Natural killer cell treated with Interleukin-12 subunit alpha and Interleukin-12 subunit beta and Interleukin-15 and Interleukin-18, amount 100 ng/mL, for 72 hours (primary cell): ENCODE measurements at regions not wholly inside any gene's neighbourhood (a gene's known extent, or its start where the extent isn't known, plus 50 kb on each side); places are given as distances from the start of the nearest gene placed in this dataset.
A peak's percentile ranks its signal among the peaks of the same experiment; 100 is the strongest.

ENCODE experiments used
- ATAC-seq, 2 donors: fragments of 150-1000 bp; cut with Tn5 transposase in 1 of 2; sonication (Bioruptor Pico), chemical (Tn5 transposase) in 1 of 2; 2 replicates each; pipeline ENCODE4 v1.10.0; 2021
- DNase-seq: peaks from one replicate; pipeline ENCODE4 v3.0.0; 2022; ENCODE audit warnings: low spot score
- H3K27ac Mint-ChIP-seq, 2 donors: 1 replicate in 1 of 2; 2 replicates in 1 of 2; pipeline ENCODE4 v1.8.0; 2022; ENCODE audit warnings: mixed read lengths in 2 of 2, mild to moderate bottlenecking in 1 of 2, moderate library complexity in 1 of 2
- H3K27me3 Mint-ChIP-seq, 2 donors: 1 replicate in 1 of 2; 2 replicates in 1 of 2; pipeline ENCODE4 v1.8.0; 2022; ENCODE audit warnings: mixed read lengths in 2 of 2
- H3K36me3 Mint-ChIP-seq: one replicate; pipeline ENCODE4 v1.8.0; 2022; ENCODE audit warnings: mixed read lengths
- H3K4me1 Mint-ChIP-seq, 2 donors: 1 replicate in 1 of 2; 2 replicates in 1 of 2; pipeline ENCODE4 v1.8.0; 2022; ENCODE audit warnings: low read depth in 2 of 2, mixed read lengths in 2 of 2, mild to moderate bottlenecking in 1 of 2
- H3K4me3 Mint-ChIP-seq: one replicate; pipeline ENCODE4 v1.8.0; 2022; ENCODE audit warnings: mixed read lengths
- H3K9me3 Mint-ChIP-seq: 2 replicates; pipeline ENCODE4 v1.8.0; 2022; ENCODE audit warnings: mixed read lengths

GRCh38 chr10:111131168-111131799, 54.5 kb downstream of the ADRA2A start:
- H3K9me3 Mint-ChIP-seq, result peaks cover 3% of the 10 kb centered on the region
- H3K27me3 Mint-ChIP-seq, result peaks cover 28 to 35% of the 10 kb centered on the region in 2 donors
- H3K27ac Mint-ChIP-seq, result no peak overlapping the region
- no peaks in the 10 kb centered on the region for H3K4me1 Mint-ChIP-seq
- no peak overlapping the region for H3K4me3 Mint-ChIP-seq
- H3K36me3 Mint-ChIP-seq, result no peaks in the 10 kb centered on the region
- peak in 1 of 2 donors; percentile 41 for ATAC-seq
- no peak for DNase-seq

DNA sequence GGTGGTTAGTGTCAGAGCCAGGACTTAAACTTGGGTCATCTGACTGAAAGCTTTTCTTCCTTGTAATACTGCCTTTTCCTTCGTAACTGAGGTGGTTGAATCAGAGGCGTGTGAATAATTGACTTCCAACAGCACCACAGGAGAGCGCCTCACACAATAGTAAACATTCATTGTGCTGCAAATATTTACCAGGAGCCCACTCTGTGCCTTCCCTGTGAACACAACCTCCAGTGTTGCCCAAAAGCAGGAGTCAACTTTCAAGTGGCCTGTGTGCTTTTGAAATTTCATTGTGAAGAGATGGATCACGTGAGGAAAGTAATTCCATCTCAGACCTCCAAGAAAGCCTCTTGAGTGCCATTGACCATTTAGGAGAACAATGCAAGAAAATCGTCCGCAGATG, 60.2 kb downstream of the ADRA2A start:
- Mint-ChIP-seq H3K4me1 (no peaks in the 10 kb centered on the region), H3K36me3 (no peaks in the 10 kb centered on the region), H3K9me3 (peaks cover 3% of the 10 kb centered on the region), H3K27ac (no peak overlapping the region), H3K27me3 (peaks cover 23 to 49% of the 10 kb centered on the region in 2 donors), H3K4me3 (no peak overlapping the region)
- DNase-seq, result no peak
- ATAC-seq, result no peak

- Mint-ChIP-seq H3K4me3 (no peak overlapping the region), H3K36me3 (no peaks in the 10 kb centered on the region), H3K27ac (no peak overlapping the region), H3K9me3 (peaks cover 3% of the 10 kb centered on the region), H3K4me1 (no peaks in the 10 kb centered on the region), H3K27me3 (peaks cover 20 to 50% of the 10 kb centered on the region in 2 donors)
- no peak for ATAC-seq
- no peak for DNase-seq
Observed at GRCh38 chr10:111137587-111137986, 60.8 kb downstream of the ADRA2A start.

DNA sequence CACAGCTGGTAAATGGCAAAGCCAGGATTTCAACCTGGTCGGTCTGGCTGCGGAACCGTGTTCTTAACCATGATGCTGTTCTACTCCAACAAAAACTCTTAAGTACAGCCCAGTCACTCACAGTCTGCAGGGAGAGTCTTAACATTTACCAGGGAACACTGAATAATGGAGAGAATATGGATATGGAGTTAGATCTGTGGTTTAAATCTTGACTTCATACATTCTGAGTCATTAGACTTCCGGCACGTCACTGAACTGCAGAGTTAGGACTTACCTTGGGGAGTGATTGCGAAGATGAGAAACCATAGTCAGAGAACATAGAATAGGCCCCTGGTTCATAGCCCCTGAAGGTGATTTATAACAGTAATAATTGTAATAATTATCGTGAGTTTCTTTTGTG, 61.7 kb downstream of the ADRA2A start:
- Mint-ChIP-seq H3K4me3 (no peak overlapping the region), H3K9me3 (peaks cover 3% of the 10 kb centered on the region), H3K27me3 (peaks cover 17 to 43% of the 10 kb centered on the region in 2 donors), H3K4me1 (no peaks in the 10 kb centered on the region), H3K27ac (no peak overlapping the region), H3K36me3 (no peaks in the 10 kb centered on the region)
- no peak for DNase-seq
- ATAC-seq, result no peak

DNA sequence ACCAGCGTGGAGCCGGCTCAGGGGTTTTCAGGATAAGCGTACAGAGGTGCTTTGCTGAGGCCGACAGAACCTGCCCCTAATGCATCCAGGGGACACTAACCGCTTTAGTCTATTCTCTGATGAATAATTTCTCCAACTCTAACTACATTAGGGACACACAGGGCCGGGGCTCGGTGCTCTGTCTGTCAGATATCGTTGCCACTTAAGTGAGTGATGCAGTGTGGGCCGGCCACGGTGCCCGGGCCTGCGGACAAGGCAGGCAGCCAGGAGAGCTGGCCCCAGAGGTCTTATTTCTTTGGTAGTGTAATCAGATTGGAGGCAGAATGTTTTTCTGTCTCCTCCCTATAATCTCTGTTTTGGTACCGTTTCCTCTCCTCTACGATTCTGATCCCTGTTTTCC, 62.7 kb downstream of the ADRA2A start:
- DNase-seq (no peak), ATAC-seq (no peak)
- Mint-ChIP-seq H3K4me1 (no peaks in the 10 kb centered on the region), H3K36me3 (no peaks in the 10 kb centered on the region), H3K9me3 (no peaks in the 10 kb centered on the region), H3K27me3 (peaks cover 11 to 33% of the 10 kb centered on the region in 2 donors), H3K27ac (no peak overlapping the region), H3K4me3 (no peak overlapping the region)

DNA sequence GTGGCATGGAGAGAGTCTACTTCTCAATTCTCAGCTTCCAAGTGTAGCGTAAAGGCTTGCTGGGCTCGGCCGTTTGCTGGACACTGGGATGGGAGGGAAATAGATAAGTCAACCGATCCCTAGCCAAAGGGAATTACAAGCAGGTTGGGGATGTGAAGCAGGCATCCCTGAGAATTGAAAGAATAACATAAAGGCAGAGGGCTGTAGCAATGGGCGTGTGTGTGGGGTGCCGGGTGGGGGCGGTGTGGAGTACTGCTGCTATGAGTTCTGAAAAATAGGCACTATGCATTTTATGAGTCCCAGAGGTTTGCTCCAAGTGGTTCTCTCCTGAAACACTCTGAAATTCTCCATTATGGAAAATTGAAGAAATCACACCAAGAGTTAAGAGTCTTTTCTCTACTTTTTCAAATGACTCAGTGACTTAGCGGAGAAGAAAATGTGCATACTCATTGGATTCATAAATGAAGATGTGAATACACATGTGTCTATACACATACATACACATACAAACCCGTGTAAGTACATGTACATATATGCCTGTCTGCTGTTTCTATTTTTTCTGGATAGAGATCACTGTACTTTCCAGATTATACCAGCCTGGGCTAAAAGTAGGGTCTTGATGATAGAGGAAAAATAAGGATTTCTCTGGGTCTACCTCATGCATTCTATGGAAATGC, 65.4 kb downstream of the ADRA2A start:
- ATAC-seq, result no peak
- DNase-seq, result no peak
- no peak overlapping the region for H3K4me3 Mint-ChIP-seq
- peaks cover 0 to 3% of the 10 kb centered on the region in 2 donors for H3K4me1 Mint-ChIP-seq
- H3K27me3 Mint-ChIP-seq, result peaks cover 14 to 23% of the 10 kb centered on the region in 2 donors
- no peaks in the 10 kb centered on the region for H3K36me3 Mint-ChIP-seq
- no peaks in the 10 kb centered on the region for H3K9me3 Mint-ChIP-seq
- H3K27ac Mint-ChIP-seq, result no peak overlapping the region

GRCh38 chr10:111146025-111146640, 69.3 kb downstream of the ADRA2A start:
- H3K27me3 Mint-ChIP-seq, result peaks cover 16 to 22% of the 10 kb centered on the region in 2 donors
- DNase-seq (no peak), ATAC-seq (no peak)
- no peaks in the 10 kb centered on the region for H3K9me3 Mint-ChIP-seq
- H3K27ac Mint-ChIP-seq, result no peak overlapping the region
- H3K36me3 Mint-ChIP-seq, result no peaks in the 10 kb centered on the region
- no peak overlapping the region for H3K4me3 Mint-ChIP-seq
- peaks cover 0 to 9% of the 10 kb centered on the region in 2 donors for H3K4me1 Mint-ChIP-seq

DNA sequence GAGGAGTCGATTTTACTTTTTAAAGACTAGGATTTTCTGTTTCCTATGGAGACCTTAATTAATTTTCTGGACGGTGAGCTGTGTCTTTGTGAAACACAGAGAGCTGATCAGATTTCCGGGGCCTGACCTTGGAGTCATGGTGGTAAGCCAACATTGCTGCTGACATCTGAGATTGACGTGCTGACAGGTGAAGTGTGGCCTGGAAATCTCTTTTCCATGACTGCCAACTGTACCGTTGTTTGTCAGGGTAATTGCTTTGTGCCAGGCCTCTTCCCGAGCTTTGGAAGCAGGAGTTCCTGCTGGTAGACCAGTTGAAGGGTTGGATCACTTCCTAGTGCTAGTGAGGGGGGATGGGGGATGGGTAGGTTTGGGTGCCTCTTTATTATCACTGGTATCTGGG, 71.2 kb downstream of the ADRA2A start:
- DNase-seq (no peak), ATAC-seq (no peak)
- Mint-ChIP-seq H3K9me3 (no peaks in the 10 kb centered on the region), H3K36me3 (no peaks in the 10 kb centered on the region), H3K27ac (no peak overlapping the region), H3K4me3 (no peak overlapping the region), H3K4me1 (peaks cover 0 to 9% of the 10 kb centered on the region in 2 donors), H3K27me3 (peaks cover 16 to 17% of the 10 kb centered on the region in 2 donors)

- ATAC-seq, result no peak
- Mint-ChIP-seq H3K9me3 (no peaks in the 10 kb centered on the region), H3K27me3 (peaks cover 17 to 19% of the 10 kb centered on the region in 2 donors), H3K36me3 (no peaks in the 10 kb centered on the region), H3K27ac (no peak overlapping the region), H3K4me3 (no peak overlapping the region), H3K4me1 (peaks cover 0 to 9% of the 10 kb centered on the region in 2 donors)
- DNase-seq, result no peak
Observed at GRCh38 chr10:111148440-111148839, 71.6 kb downstream of the ADRA2A start.

DNA sequence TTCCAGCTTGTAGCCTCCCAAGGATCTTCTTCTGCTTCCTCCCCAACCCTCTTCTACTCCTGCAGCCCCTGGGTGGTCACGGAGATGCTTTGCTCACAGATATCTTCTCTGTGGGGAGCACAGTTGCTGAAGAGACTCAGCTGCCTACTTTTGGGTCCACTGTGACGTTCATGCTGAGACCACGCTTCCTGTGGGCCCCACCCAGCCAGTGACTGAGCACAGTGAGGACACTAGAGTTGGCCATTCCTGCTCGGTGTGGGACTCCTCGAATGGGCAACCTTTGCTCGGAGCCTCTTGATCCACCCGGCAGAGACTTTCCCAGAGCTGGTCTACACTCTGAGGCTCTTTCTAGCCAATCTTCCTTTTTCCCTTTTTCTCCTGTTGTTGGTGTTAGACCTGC, 73.9 kb downstream of the ADRA2A start:
- Mint-ChIP-seq H3K27me3 (peaks cover 16 to 25% of the 10 kb centered on the region in 2 donors), H3K9me3 (no peaks in the 10 kb centered on the region), H3K27ac (no peak overlapping the region), H3K36me3 (no peaks in the 10 kb centered on the region), H3K4me3 (no peak overlapping the region), H3K4me1 (peaks cover 0 to 9% of the 10 kb centered on the region in 2 donors)
- no peak for ATAC-seq
- DNase-seq, result no peak

- no peaks in the 10 kb centered on the region for H3K36me3 Mint-ChIP-seq
- peaks cover 17 to 31% of the 10 kb centered on the region in 2 donors for H3K27me3 Mint-ChIP-seq
- no peaks in the 10 kb centered on the region for H3K9me3 Mint-ChIP-seq
- DNase-seq (no peak), ATAC-seq (no peak)
- no peak overlapping the region for H3K27ac Mint-ChIP-seq
- no peak overlapping the region for H3K4me3 Mint-ChIP-seq
- peaks cover 0 to 6% of the 10 kb centered on the region in 2 donors for H3K4me1 Mint-ChIP-seq
Observed at GRCh38 chr10:111151595-111152307, 74.9 kb downstream of the ADRA2A start.

GRCh38 chr10:111156754-111157153, 79.9 kb downstream of the ADRA2A start:
- H3K27ac Mint-ChIP-seq, result no peak overlapping the region
- no peaks in the 10 kb centered on the region for H3K4me1 Mint-ChIP-seq
- H3K4me3 Mint-ChIP-seq, result no peak overlapping the region
- H3K36me3 Mint-ChIP-seq, result no peaks in the 10 kb centered on the region
- ATAC-seq (peak in 1 of 2 donors; percentile 15), DNase-seq (no peak)
- peaks cover 21 to 39% of the 10 kb centered on the region in 2 donors for H3K27me3 Mint-ChIP-seq
- H3K9me3 Mint-ChIP-seq, result peaks cover 3% of the 10 kb centered on the region

GRCh38 chr10:111158595-111158994, 81.8 kb downstream of the ADRA2A start:
- Mint-ChIP-seq H3K4me1 (no peaks in the 10 kb centered on the region), H3K36me3 (no peaks in the 10 kb centered on the region), H3K27ac (no peak overlapping the region), H3K4me3 (no peak overlapping the region), H3K27me3 (peaks cover 24 to 52% of the 10 kb centered on the region in 2 donors), H3K9me3 (peaks cover 3% of the 10 kb centered on the region)
- ATAC-seq, result no peak
- no peak for DNase-seq
